Aorta (tissue), 5 donors: ENCODE measurements at regions not wholly inside any gene's neighbourhood (a gene's known extent, or its start where the extent isn't known, plus 50 kb on each side); places are given as distances from the start of the nearest gene placed in this dataset.

ENCODE experiments used
- ATAC-seq: fragments of 200-7000 bp; cut with Tn5 transposase; one replicate; pipeline ENCODE4 v1.9.1; 2022; ENCODE audit warnings: moderate library complexity; ENCODE audit not compliant: low FRiP score
- DNase-seq, 2 donors: peaks; one replicate each; pipeline ENCODE4 v3.0.0-alpha.2; 2020
- H3K27ac ChIP-seq, 2 donors: one replicate each; pipeline ENCODE4 v1.5.1; 2013; ENCODE audit warnings: low read length in 2 of 2, mild to moderate bottlenecking in 2 of 2, moderate library complexity in 2 of 2, control low read depth in 1 of 2, inconsistent platforms in 1 of 2, low read depth in 1 of 2
- H3K27me3 ChIP-seq, 2 donors: one replicate each; pipeline ENCODE4 v1.6.1; 2013; ENCODE audit warnings: control low read depth in 1 of 2, low read length in 1 of 2, mild to moderate bottlenecking in 1 of 2, moderate library complexity in 1 of 2; ENCODE audit not compliant: insufficient read depth in 2 of 2, control insufficient read depth in 1 of 2
- H3K36me3 ChIP-seq, 2 donors: one replicate each; pipeline ENCODE4 v1.6.1; 2013; ENCODE audit warnings: control low read depth in 1 of 2, low read length in 1 of 2, mild to moderate bottlenecking in 1 of 2; ENCODE audit not compliant: insufficient read depth in 2 of 2, control insufficient read depth in 1 of 2
- H3K4me1 ChIP-seq, 2 donors: one replicate each; pipeline ENCODE4 v1.6.1; 2013; ENCODE audit warnings: low read length in 2 of 2, control low read depth in 1 of 2, mild to moderate bottlenecking in 1 of 2, moderate library complexity in 1 of 2; ENCODE audit not compliant: insufficient read depth in 2 of 2, control insufficient read depth in 1 of 2
- H3K4me3 ChIP-seq, 2 donors: one replicate each; pipeline ENCODE4 v1.5.1; 2013; ENCODE audit warnings: low read length in 2 of 2, control low read depth in 1 of 2, mild to moderate bottlenecking in 1 of 2
- H3K9me3 ChIP-seq: one replicate; pipeline ENCODE4 v1.6.1; 2013; ENCODE audit warnings: mild to moderate bottlenecking, low read length; ENCODE audit not compliant: control insufficient read depth
- WGBS, 2 donors: extraction: QIAGEN DNeasy Blood & Tissue Kit; methylation state at CpG; one replicate each; pipeline ENCODE4 v1.1.7; 2013; 5-methylcytosine and 5-hydroxymethylcytosine counted together
- intact Hi-C, 2 donors: fragments of 100-400 bp; cut with DNase I; formaldehyde crosslinking; loops; one replicate each; pipeline versions ENCODE4 v1.14.2 to v1.15.0; 2022
- donor health status: healthy with polysubstance abuse.
- donor health status: Bipolar disorder and iron deficiency.
- donor health status: DM: no; HTN: no; CAD: no.
- donor health status: DM: no; HTN: no; CAD: no.
- donor health status: DM: yes; HTN: yes; CAD: no.

GRCh38 chr2:118638453-118638852 lies 209.0 kb downstream of the EN1 start:
- no peak for ATAC-seq
- no peaks in the 10 kb centered on the region for H3K9me3 ChIP-seq

GRCh38 chr2:118635891-118636290 lies 211.6 kb downstream of the EN1 start:
- Histone ChIP-seq H3K27ac (no peak overlapping the region), H3K9me3 (peaks cover 1% of the 10 kb centered on the region), H3K4me1 (no peaks in the 10 kb centered on the region), H3K4me3 (no peak overlapping the region), H3K27me3 (no peaks in the 10 kb centered on the region), H3K36me3 (no peaks in the 10 kb centered on the region)
- WGBS, 2 donors = 18 to 25% methylated on average over 6 of the region's 6 CpGs
- intact Hi-C loops = no loop called here
- DNase-seq (no peak), ATAC-seq (no peak)

More at GRCh38 chr2:118638453-118638852, 209.0 kb downstream of the EN1 start:
- DNase-seq = no peak
- no peaks in the 10 kb centered on the region for H3K27me3 ChIP-seq
- intact Hi-C loops = no loop called here
- no peak overlapping the region for H3K27ac ChIP-seq
- no peaks in the 10 kb centered on the region for H3K4me1 ChIP-seq
- 68 to 72% methylated on average over 5 of the region's 5 CpGs for WGBS, 2 donors
- no peak overlapping the region for H3K4me3 ChIP-seq
- no peaks in the 10 kb centered on the region for H3K36me3 ChIP-seq

- no peak overlapping the region for H3K4me3 ChIP-seq
Measured at GRCh38 chr2:118634876-118635275, 212.6 kb downstream of the EN1 start.

GRCh38 chr2:118633371-118634018 lies 214.0 kb downstream of the EN1 start:
- intact Hi-C loops = no loop called here

More at GRCh38 chr2:118634876-118635275, 212.6 kb downstream of the EN1 start:
- H3K36me3 ChIP-seq = no peaks in the 10 kb centered on the region
- DNase-seq (no peak), ATAC-seq (no peak)
- intact Hi-C loops = no loop called here
- H3K9me3 ChIP-seq = peaks cover 1% of the 10 kb centered on the region
- H3K27me3 ChIP-seq = no peaks in the 10 kb centered on the region
- H3K27ac ChIP-seq = no peak overlapping the region
- no peaks in the 10 kb centered on the region for H3K4me1 ChIP-seq
- WGBS, 2 donors = 55 to 59% methylated on average over 3 of the region's 3 CpGs

GRCh38 chr2:118632921-118633320 lies 214.5 kb downstream of the EN1 start:
- intact Hi-C loops = no loop called here
- WGBS, 2 donors = 55 to 74% methylated on average over 5 to 11 of the region's 11 CpGs
- DNase-seq = no peak
- H3K4me1 ChIP-seq = peaks cover 0 to 2% of the 10 kb centered on the region in 2 donors
- no peak for ATAC-seq
- no peak overlapping the region for H3K4me3 ChIP-seq
- H3K27me3 ChIP-seq = no peaks in the 10 kb centered on the region
- no peak overlapping the region for H3K27ac ChIP-seq
- no peaks in the 10 kb centered on the region for H3K36me3 ChIP-seq
- H3K9me3 ChIP-seq = peaks cover 1% of the 10 kb centered on the region

More at GRCh38 chr2:118633371-118634018, 214.0 kb downstream of the EN1 start:
- Histone ChIP-seq H3K4me1 (peaks cover 0 to 2% of the 10 kb centered on the region in 2 donors), H3K36me3 (no peaks in the 10 kb centered on the region), H3K27me3 (no peaks in the 10 kb centered on the region), H3K9me3 (peaks cover 1% of the 10 kb centered on the region), H3K4me3 (no peak overlapping the region), H3K27ac (no peak overlapping the region)
- WGBS, 2 donors = 77 to 80% methylated on average over 9 of the region's 9 CpGs
- DNase-seq (no peak), ATAC-seq (no peak)

- Histone ChIP-seq H3K4me1 (peaks cover 0 to 2% of the 10 kb centered on the region in 2 donors), H3K9me3 (peaks cover 2% of the 10 kb centered on the region), H3K36me3 (no peaks in the 10 kb centered on the region), H3K4me3 (no peak overlapping the region), H3K27me3 (no peaks in the 10 kb centered on the region), H3K27ac (no peak overlapping the region)
- ATAC-seq (no peak), DNase-seq (no peak)
- 76 to 79% methylated on average over 3 of the region's 3 CpGs for WGBS, 2 donors
- intact Hi-C loops = no loop called here
Measured at GRCh38 chr2:118627156-118627555, 220.3 kb downstream of the EN1 start.

GRCh38 chr2:118622913-118623312 lies 224.5 kb downstream of the EN1 start:
- DNase-seq = no peak
- intact Hi-C loops = no loop called here
- 68 to 69% methylated on average over 4 of the region's 4 CpGs for WGBS, 2 donors
- peaks cover 2% of the 10 kb centered on the region for H3K9me3 ChIP-seq
- no peaks in the 10 kb centered on the region for H3K36me3 ChIP-seq
- ATAC-seq = no peak
- no peak overlapping the region for H3K27ac ChIP-seq
- H3K4me1 ChIP-seq = no peaks in the 10 kb centered on the region
- no peak overlapping the region for H3K4me3 ChIP-seq
- H3K27me3 ChIP-seq = no peaks in the 10 kb centered on the region

GRCh38 chr2:118622108-118622507 lies 225.3 kb downstream of the EN1 start:
- DNase-seq (no peak), ATAC-seq (no peak)
- no peak overlapping the region for H3K27ac ChIP-seq
- H3K27me3 ChIP-seq = no peaks in the 10 kb centered on the region
- 75 to 77% methylated on average over 3 of the region's 3 CpGs for WGBS, 2 donors
- H3K4me3 ChIP-seq = no peak overlapping the region
- H3K9me3 ChIP-seq = peaks cover 1% of the 10 kb centered on the region
- H3K4me1 ChIP-seq = no peaks in the 10 kb centered on the region
- intact Hi-C loops = no loop called here
- H3K36me3 ChIP-seq = no peaks in the 10 kb centered on the region

GRCh38 chr2:118618279-118618678 lies 229.2 kb downstream of the EN1 start:
- H3K27ac ChIP-seq = no peak overlapping the region
- no peaks in the 10 kb centered on the region for H3K27me3 ChIP-seq
- ATAC-seq = no peak
- H3K36me3 ChIP-seq = no peaks in the 10 kb centered on the region
- no peak for DNase-seq
- intact Hi-C loops = no loop called here
- H3K9me3 ChIP-seq = no peaks in the 10 kb centered on the region
- H3K4me1 ChIP-seq = no peaks in the 10 kb centered on the region
- H3K4me3 ChIP-seq = no peak overlapping the region
- 72 to 75% methylated on average over 13 of the region's 13 CpGs for WGBS, 2 donors
